ENCODE measurements at regions not wholly inside any gene's neighbourhood (a gene's known extent, or its start where the extent isn't known, plus 50 kb on each side); places are given as distances from the start of the nearest gene placed in this dataset.

DNA sequence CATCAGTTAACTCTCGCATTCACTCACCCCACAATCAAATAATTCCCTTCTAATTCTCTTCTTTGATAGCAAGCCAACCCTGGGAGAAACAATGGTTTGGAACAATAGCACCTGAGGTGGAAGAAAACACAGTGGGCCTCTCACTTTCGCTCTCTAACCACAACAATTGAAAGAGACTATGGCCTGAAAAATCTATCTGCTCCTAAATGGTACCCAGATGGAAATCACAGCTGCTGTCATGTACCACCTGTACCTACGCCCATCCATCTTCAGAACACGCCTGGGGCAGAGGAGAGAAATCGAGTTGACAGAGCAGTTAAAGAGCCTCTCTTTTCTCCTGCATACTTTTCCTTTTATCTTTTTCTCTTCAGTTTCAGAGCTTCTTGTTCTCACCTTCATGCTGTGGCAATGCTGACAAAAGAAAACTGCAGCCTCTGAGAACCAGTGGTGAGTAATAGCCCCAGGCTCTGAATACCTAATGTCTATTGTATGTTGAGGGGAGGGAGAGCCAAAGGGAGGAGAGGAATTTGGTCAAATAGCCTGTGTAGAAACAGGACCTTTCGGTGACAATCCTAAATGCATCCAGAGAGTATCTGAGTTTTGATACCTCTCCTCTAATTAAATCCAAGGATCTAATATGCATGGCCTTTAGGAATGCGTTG lies 57.7 kb downstream of the ZC3H11B start:
- Histone ChIP-seq H4K20me1 (ENCODE audit: insufficient read depth, low read length, poor library complexity, severe bottlenecking) (no peaks in the 10 kb centered on the region), H3K4me2 (ENCODE audit: low read depth, low read length, poor library complexity, severe bottlenecking) (no peak overlapping the region), H3K9me2 (replicated peaks; ENCODE audit: low read depth, low read length) (no peaks in the 10 kb centered on the region), H2AFZ (ENCODE audit: low read length) (no peak overlapping the region), H3K36me3 (ENCODE audit: insufficient read depth, low read length) (no peaks in the 10 kb centered on the region), H3K79me2 (ENCODE audit: insufficient read depth, low read length) (no peaks in the 10 kb centered on the region), H3K4me3 (ENCODE audit: low read length, poor library complexity, severe bottlenecking) (no peak overlapping the region), H3K9me3 (ENCODE audit: insufficient read depth, low read depth, low read length) (no peaks in the 10 kb centered on the region), H3F3A (ENCODE audit: low read depth) (no peaks in the 10 kb centered on the region), H3K27me3 (ENCODE audit: insufficient read depth, low read length, poor library complexity, severe bottlenecking) (no peaks in the 10 kb centered on the region), H3K4me1 (ENCODE audit: insufficient read depth, low read length, poor library complexity, severe bottlenecking) (no peaks in the 10 kb centered on the region), H3K9ac (ENCODE audit: low read depth, low read length, poor library complexity, severe bottlenecking) (no peak overlapping the region)
- TF ChIP-seq, protein P1, sequence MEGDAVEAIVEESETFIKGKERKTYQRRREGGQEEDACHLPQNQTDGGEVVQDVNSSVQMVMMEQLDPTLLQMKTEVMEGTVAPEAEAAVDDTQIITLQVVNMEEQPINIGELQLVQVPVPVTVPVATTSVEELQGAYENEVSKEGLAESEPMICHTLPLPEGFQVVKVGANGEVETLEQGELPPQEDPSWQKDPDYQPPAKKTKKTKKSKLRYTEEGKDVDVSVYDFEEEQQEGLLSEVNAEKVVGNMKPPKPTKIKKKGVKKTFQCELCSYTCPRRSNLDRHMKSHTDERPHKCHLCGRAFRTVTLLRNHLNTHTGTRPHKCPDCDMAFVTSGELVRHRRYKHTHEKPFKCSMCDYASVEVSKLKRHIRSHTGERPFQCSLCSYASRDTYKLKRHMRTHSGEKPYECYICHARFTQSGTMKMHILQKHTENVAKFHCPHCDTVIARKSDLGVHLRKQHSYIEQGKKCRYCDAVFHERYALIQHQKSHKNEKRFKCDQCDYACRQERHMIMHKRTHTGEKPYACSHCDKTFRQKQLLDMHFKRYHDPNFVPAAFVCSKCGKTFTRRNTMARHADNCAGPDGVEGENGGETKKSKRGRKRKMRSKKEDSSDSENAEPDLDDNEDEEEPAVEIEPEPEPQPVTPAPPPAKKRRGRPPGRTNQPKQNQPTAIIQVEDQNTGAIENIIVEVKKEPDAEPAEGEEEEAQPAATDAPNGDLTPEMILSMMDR (conservative IDR thresholded peaks at IDR 0.05; ENCODE audit: low read length): no peak
- TF ChIP-seq EZH2phosphoT487 (IDR thresholded peaks at IDR 0.05; ENCODE audit: borderline replicate concordance): no peak

DNA sequence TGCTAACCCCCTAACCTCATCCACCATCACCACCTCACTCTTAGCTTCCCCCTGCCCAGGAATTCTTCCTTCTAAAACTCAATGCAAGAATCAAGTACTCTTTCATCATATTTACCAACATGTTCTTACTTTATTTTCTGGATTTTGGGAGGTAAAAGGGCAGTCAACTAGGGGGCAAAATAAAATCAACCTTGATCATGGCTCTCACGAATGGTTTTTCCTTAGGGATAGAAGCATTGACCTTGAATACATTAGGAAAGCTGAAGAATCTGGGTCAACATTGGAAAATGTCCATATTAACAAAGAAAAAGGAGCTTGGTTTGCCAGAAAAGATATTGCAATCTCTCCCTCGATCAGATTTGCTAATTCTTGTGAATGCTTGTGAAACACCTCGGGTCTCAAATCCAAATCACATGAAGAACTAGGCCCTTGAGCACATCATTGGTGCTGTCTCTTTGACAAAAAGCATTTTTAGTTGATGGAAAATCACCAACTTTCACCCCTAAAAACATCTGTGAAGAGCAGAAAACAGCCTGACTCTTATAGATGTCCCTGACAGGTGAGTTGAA lies 58.9 kb downstream of the ZC3H11B start:
- TF ChIP-seq, protein P1 (conservative IDR thresholded peaks at IDR 0.05; ENCODE audit: low read length): no peak
- no peak for TF ChIP-seq EZH2phosphoT487 (IDR thresholded peaks at IDR 0.05; ENCODE audit: borderline replicate concordance)
- Histone ChIP-seq H3K27me3 (ENCODE audit: insufficient read depth, low read length, poor library complexity, severe bottlenecking) (no peaks in the 10 kb centered on the region), H3K4me2 (ENCODE audit: low read depth, low read length, poor library complexity, severe bottlenecking) (no peak overlapping the region), H3K4me3 (ENCODE audit: low read length, poor library complexity, severe bottlenecking) (no peak overlapping the region), H3K9me2 (replicated peaks; ENCODE audit: low read depth, low read length) (no peaks in the 10 kb centered on the region), H3K4me1 (ENCODE audit: insufficient read depth, low read length, poor library complexity, severe bottlenecking) (no peaks in the 10 kb centered on the region), H3K79me2 (ENCODE audit: insufficient read depth, low read length) (no peaks in the 10 kb centered on the region), H3K9ac (ENCODE audit: low read depth, low read length, poor library complexity, severe bottlenecking) (no peak overlapping the region), H4K20me1 (ENCODE audit: insufficient read depth, low read length, poor library complexity, severe bottlenecking) (no peaks in the 10 kb centered on the region), H3F3A (ENCODE audit: low read depth) (no peaks in the 10 kb centered on the region), H2AFZ (ENCODE audit: low read length) (no peak overlapping the region), H3K36me3 (ENCODE audit: insufficient read depth, low read length) (no peaks in the 10 kb centered on the region), H3K9me3 (ENCODE audit: insufficient read depth, low read depth, low read length) (no peaks in the 10 kb centered on the region)

DNA sequence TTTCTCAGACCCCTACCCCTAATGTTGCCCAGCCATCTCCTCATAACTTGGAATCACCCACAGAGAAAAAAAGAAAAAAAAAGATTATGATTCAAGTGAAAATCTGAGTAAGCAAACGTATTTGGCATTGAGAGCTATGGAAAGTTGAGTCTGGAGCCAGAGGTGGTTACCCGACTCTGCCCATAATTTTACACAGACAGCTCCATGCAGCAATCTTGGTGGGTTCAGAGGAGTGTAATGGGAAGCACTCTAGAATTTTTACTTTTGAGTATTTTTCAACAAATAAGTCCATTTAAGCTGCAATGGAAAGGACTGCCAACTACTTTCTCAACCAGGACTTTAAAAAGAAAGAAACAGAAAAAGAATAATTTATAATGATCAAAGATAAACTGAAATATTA lies 62.7 kb downstream of the ZC3H11B start:
- H3K9me3 ChIP-seq (ENCODE audit: insufficient read depth, low read depth, low read length): no peaks in the 10 kb centered on the region
- H3K36me3 ChIP-seq (ENCODE audit: insufficient read depth, low read length): no peaks in the 10 kb centered on the region
- TF ChIP-seq, protein P1 (conservative IDR thresholded peaks at IDR 0.05; ENCODE audit: low read length): no peak
- TF ChIP-seq EZH2phosphoT487 (IDR thresholded peaks at IDR 0.05; ENCODE audit: borderline replicate concordance): no peak
- H3K4me3 ChIP-seq (ENCODE audit: low read length, poor library complexity, severe bottlenecking): no peak overlapping the region
- no peaks in the 10 kb centered on the region for H4K20me1 ChIP-seq (ENCODE audit: insufficient read depth, low read length, poor library complexity, severe bottlenecking)
- no peaks in the 10 kb centered on the region for H3K27me3 ChIP-seq (ENCODE audit: insufficient read depth, low read length, poor library complexity, severe bottlenecking)
- no peak overlapping the region for H2AFZ ChIP-seq (ENCODE audit: low read length)
- no peak overlapping the region for H3K4me2 ChIP-seq (ENCODE audit: low read depth, low read length, poor library complexity, severe bottlenecking)
- H3K4me1 ChIP-seq (ENCODE audit: insufficient read depth, low read length, poor library complexity, severe bottlenecking): no peaks in the 10 kb centered on the region
- no peaks in the 10 kb centered on the region for H3F3A ChIP-seq (ENCODE audit: low read depth)
- no peak overlapping the region for H3K9ac ChIP-seq (ENCODE audit: low read depth, low read length, poor library complexity, severe bottlenecking)
- no peaks in the 10 kb centered on the region for H3K79me2 ChIP-seq (ENCODE audit: insufficient read depth, low read length)
- H3K9me2 ChIP-seq (replicated peaks; ENCODE audit: low read depth, low read length): no peaks in the 10 kb centered on the region
